Stimulated activated CD4-positive, alpha-beta T cell treated with anti-CD3 and anti-CD28 coated beads, TNF-alpha, amount 100 ng/mL, for 24 hours (primary cell): ENCODE measurements at regions not wholly inside any gene's neighbourhood (a gene's known extent, or its start where the extent isn't known, plus 50 kb on each side); places are given as distances from the start of the nearest gene placed in this dataset.

Experiments
- DNase-seq, 3 experiments: peaks; one replicate each; pipeline ENCODE4 v3.0.0-alpha.2; 2020; ENCODE audit warnings: low read depth in 3 of 3

- DNase-seq, result no peak
These were observed 88.4 kb downstream of the METTL4 start for GRCh38 chr18:2482706-2483475.

GRCh38 chr18:2485983-2486382, 85.3 kb downstream of the METTL4 start:
- DNase-seq, result no peak

GRCh38 chr18:2486426-2486825, 84.9 kb downstream of the METTL4 start:
- DNase-seq, result no peak
